Uterus (tissue), 2 donors: ENCODE measurements at regions not wholly inside any gene's neighbourhood (a gene's known extent, or its start where the extent isn't known, plus 50 kb on each side); places are given as distances from the start of the nearest gene placed in this dataset.

Experiments used
- POLR2A ChIP-seq, 2 donors: fragments of 450-650 bp; IDR thresholded peaks; one replicate each; pipeline ENCODE4 v1.6.1; 2016; ENCODE audit warnings: antibody characterized with exemption in 2 of 2, mild to moderate bottlenecking in 1 of 2, moderate library complexity in 1 of 2
- TF ChIP-seq, protein P1 (sequence below), 4 experiments: fragments of 200-600 bp in 2 of 4; fragments of 450-650 bp in 2 of 4; sonication (generic) in 2 of 4; IDR thresholded peaks; one replicate each; pipeline ENCODE4 v1.5.1; 2016 to 2019; ENCODE audit warnings: antibody characterized with exemption in 4 of 4, mild to moderate bottlenecking in 2 of 4, moderate library complexity in 1 of 4

DNA sequence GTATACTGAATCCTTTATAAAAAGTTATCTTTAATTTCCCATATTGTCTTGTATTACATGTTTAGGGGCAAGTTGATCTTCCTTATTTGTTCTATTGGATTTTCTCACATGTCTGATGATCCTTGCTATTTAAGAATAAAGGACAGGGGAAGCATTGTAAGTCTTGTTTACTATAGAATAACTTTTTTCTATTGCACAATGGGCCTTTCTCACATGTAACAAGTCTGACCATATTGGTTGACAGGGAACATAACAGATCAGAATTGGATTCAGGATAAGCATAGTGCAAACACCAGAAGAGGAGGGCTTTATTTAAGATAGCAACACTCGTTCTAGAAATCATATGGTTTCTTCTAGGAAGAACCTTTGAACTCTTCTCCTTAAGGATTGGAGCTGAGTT lies 257.9 kb upstream of the RBMS3 start:
- no peak for TF ChIP-seq POLR2A (IDR thresholded peaks at IDR 0.05)
- TF ChIP-seq, protein P1, sequence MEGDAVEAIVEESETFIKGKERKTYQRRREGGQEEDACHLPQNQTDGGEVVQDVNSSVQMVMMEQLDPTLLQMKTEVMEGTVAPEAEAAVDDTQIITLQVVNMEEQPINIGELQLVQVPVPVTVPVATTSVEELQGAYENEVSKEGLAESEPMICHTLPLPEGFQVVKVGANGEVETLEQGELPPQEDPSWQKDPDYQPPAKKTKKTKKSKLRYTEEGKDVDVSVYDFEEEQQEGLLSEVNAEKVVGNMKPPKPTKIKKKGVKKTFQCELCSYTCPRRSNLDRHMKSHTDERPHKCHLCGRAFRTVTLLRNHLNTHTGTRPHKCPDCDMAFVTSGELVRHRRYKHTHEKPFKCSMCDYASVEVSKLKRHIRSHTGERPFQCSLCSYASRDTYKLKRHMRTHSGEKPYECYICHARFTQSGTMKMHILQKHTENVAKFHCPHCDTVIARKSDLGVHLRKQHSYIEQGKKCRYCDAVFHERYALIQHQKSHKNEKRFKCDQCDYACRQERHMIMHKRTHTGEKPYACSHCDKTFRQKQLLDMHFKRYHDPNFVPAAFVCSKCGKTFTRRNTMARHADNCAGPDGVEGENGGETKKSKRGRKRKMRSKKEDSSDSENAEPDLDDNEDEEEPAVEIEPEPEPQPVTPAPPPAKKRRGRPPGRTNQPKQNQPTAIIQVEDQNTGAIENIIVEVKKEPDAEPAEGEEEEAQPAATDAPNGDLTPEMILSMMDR (IDR thresholded peaks at IDR 0.05), result no peak
